Activated CD8-positive, alpha-beta T cell treated with anti-CD3 and anti-CD28 coated beads for 36 hours (primary cell): ENCODE measurements at regions not wholly inside any gene's neighbourhood (a gene's known extent, or its start where the extent isn't known, plus 50 kb on each side); places are given as distances from the start of the nearest gene placed in this dataset.

Experiments used
- ATAC-seq: fragments of 200-7000 bp; cut with Tn5 transposase; one replicate; pipeline ENCODE4 v1.10.0; 2021; ENCODE audit warnings: mild to moderate bottlenecking, moderate library complexity
- CTCF ChIA-PET: fragments of 350-600 bp; sonication (Branson Sonifier 250); formaldehyde crosslinking; loops from one replicate; lab custom pipeline; 2021; ENCODE audit warnings: antibody characterized with exemption; lab: Charles Lee
- POLR2A ChIA-PET: fragments of 350-600 bp; sonication (Branson Sonifier 250); formaldehyde crosslinking; loops from one replicate; lab custom pipeline; 2021; ENCODE audit warnings: antibody characterized with exemption; lab: Charles Lee
- DNase-seq: peaks from one replicate; pipeline ENCODE4 v3.0.0-alpha.2; 2020
- H3K27ac Mint-ChIP-seq: one replicate; pipeline ENCODE4 v1.8.0; 2021; ENCODE audit warnings: mild to moderate bottlenecking, mixed read lengths
- H3K27me3 Mint-ChIP-seq: one replicate; pipeline ENCODE4 v1.8.0; 2021; ENCODE audit warnings: mixed read lengths
- H3K36me3 Mint-ChIP-seq: one replicate; pipeline ENCODE4 v1.8.0; 2021; ENCODE audit warnings: low read depth, mixed read lengths
- H3K4me1 Mint-ChIP-seq: one replicate; pipeline ENCODE4 v1.8.0; 2021; ENCODE audit warnings: low read depth, mixed read lengths
- H3K4me3 Mint-ChIP-seq: one replicate; pipeline ENCODE4 v1.8.0; 2021; ENCODE audit warnings: mild to moderate bottlenecking, moderate library complexity, mixed read lengths
- H3K9me3 Mint-ChIP-seq: one replicate; pipeline ENCODE4 v1.8.0; 2021; ENCODE audit warnings: mixed read lengths
- intact Hi-C: fragments of 100-400 bp; cut with micrococcal nuclease; formaldehyde crosslinking; loops from one replicate; pipeline ENCODE4 v1.10.0; 2022
- TF ChIP-seq, protein P1 (sequence below): fragments of 200-600 bp; IDR thresholded peaks from one replicate; pipeline ENCODE4 v1.8.0; 2022; ENCODE audit warnings: antibody characterized with exemption, mild to moderate bottlenecking

DNA sequence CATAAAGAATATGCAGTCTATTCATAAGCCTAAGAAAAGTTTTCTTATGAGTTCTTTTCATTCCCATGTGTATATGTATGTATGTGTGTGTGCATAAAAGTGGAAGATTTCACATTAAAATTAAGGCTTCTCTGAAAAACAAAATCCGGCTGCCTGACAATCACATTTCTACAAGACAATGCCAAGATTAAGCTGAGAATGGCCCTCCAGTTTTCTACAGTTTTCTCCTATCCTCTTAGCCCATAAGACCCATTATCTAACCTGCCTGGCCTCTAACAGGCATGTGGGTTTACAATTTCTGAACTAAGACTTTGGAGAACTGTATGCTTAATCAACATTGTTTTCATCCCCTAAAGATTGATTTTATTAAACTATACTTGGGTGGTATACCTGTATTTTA, 446.0 kb upstream of the SEMA3A start:
- Mint-ChIP-seq H3K9me3 (no peaks in the 10 kb centered on the region), H3K4me1 (no peaks in the 10 kb centered on the region), H3K27me3 (no peaks in the 10 kb centered on the region), H3K4me3 (no peak overlapping the region), H3K36me3 (no peaks in the 10 kb centered on the region), H3K27ac (no peak overlapping the region)
- ATAC-seq (no peak), DNase-seq (no peak)
- POLR2A ChIA-PET: no interaction called here
- CTCF ChIA-PET: no interaction called here
- intact Hi-C loops: no loop called here
- TF ChIP-seq, protein P1, sequence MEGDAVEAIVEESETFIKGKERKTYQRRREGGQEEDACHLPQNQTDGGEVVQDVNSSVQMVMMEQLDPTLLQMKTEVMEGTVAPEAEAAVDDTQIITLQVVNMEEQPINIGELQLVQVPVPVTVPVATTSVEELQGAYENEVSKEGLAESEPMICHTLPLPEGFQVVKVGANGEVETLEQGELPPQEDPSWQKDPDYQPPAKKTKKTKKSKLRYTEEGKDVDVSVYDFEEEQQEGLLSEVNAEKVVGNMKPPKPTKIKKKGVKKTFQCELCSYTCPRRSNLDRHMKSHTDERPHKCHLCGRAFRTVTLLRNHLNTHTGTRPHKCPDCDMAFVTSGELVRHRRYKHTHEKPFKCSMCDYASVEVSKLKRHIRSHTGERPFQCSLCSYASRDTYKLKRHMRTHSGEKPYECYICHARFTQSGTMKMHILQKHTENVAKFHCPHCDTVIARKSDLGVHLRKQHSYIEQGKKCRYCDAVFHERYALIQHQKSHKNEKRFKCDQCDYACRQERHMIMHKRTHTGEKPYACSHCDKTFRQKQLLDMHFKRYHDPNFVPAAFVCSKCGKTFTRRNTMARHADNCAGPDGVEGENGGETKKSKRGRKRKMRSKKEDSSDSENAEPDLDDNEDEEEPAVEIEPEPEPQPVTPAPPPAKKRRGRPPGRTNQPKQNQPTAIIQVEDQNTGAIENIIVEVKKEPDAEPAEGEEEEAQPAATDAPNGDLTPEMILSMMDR: no peak

DNA sequence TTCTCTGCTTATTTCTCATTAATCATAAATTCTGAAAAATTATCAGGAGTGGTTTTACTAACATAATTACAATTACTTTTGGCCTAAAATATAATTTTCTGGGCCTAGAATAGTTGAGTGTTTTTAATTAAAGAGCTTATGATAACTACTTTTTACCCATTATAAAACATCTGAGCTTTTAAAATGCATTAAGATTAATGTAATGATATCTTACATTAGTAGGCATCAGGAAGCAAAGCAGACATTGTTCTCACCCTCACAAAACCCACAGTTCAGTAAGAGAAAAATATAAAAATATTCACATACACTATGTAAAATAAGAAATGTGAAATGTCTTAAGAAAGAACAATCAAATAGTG, 443.7 kb upstream of the SEMA3A start:
- Mint-ChIP-seq H3K4me3 (no peak overlapping the region), H3K27ac (no peak overlapping the region), H3K4me1 (no peaks in the 10 kb centered on the region), H3K36me3 (no peaks in the 10 kb centered on the region), H3K27me3 (no peaks in the 10 kb centered on the region), H3K9me3 (no peaks in the 10 kb centered on the region)
- ATAC-seq (no peak), DNase-seq (no peak)
- ChIA-PET CTCF (no interaction called here), POLR2A (no interaction called here)
- TF ChIP-seq, protein P1: no peak
- intact Hi-C loops: no loop called here

DNA sequence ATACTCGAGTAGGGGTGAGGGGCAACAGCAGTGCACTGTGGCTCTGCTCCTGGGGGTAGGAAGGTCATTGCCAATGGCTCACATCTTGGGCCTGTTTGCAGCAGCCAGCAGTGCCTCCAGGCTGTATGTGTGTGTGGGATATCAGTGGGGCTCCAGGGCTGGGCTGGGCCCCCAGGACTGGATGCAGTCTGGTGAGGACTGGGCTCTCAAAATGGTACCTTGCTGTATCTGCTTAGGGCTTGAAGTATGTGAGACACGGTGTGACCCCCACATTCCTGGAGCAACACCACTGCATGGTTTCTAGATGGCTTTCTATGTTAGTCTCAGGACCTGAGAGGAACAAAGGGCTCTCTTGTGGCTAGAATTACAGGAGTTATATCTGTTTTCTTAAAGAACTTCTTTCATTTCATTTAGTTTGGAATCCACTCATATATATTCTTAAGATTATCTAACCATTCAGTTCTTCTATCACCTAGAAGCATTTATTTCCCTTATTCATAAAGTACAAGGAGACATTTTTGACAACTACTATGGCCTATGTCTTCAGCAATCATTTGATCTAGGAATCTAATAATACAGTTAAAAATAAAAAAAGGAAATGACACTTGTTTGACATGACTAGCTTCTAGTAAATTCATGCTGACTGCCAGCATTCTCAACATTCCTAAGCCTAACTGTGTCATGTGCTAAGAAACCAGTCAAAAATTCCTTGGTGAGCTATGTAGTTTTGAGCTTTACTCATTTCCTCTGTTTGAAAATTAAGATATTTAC, 443.2 kb upstream of the SEMA3A start:
- CTCF ChIA-PET: no interaction called here

DNA sequence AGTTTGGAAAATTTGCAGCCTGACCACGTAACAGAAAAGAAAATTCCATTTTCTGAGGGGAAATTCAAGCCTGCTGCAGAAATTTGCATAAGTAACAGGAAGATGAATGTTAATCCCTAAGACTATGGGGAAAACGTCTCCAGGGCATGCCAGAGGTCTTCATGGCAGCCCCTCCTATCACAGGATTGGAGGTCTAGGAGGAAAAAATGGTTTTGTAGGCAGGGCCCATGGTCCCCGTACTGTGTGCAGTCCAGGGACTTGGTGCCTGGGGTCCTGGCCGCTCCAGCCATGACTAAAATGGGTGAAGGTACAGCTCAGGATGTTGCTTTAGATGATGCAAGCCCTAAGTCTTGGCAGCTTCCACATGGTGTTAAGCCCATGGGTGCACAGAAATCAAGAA, 437.3 kb upstream of the SEMA3A start:
- Mint-ChIP-seq H3K27ac (no peak overlapping the region), H3K9me3 (peaks cover 3% of the 10 kb centered on the region), H3K27me3 (no peaks in the 10 kb centered on the region), H3K4me1 (no peaks in the 10 kb centered on the region), H3K36me3 (no peaks in the 10 kb centered on the region), H3K4me3 (no peak overlapping the region)
- TF ChIP-seq, protein P1: no peak
- ATAC-seq (no peak), DNase-seq (no peak)
- intact Hi-C loops: no loop called here
- ChIA-PET POLR2A (no interaction called here), CTCF (no interaction called here)

More for the DNA sequence above, 443.2 kb upstream of the SEMA3A start:
- Mint-ChIP-seq H3K27me3 (no peaks in the 10 kb centered on the region), H3K27ac (no peak overlapping the region), H3K36me3 (no peaks in the 10 kb centered on the region), H3K9me3 (peaks cover 2% of the 10 kb centered on the region), H3K4me1 (no peaks in the 10 kb centered on the region), H3K4me3 (no peak overlapping the region)
- POLR2A ChIA-PET: no interaction called here
- intact Hi-C loops: no loop called here
- TF ChIP-seq, protein P1: no peak
- ATAC-seq (no peak), DNase-seq (no peak)

DNA sequence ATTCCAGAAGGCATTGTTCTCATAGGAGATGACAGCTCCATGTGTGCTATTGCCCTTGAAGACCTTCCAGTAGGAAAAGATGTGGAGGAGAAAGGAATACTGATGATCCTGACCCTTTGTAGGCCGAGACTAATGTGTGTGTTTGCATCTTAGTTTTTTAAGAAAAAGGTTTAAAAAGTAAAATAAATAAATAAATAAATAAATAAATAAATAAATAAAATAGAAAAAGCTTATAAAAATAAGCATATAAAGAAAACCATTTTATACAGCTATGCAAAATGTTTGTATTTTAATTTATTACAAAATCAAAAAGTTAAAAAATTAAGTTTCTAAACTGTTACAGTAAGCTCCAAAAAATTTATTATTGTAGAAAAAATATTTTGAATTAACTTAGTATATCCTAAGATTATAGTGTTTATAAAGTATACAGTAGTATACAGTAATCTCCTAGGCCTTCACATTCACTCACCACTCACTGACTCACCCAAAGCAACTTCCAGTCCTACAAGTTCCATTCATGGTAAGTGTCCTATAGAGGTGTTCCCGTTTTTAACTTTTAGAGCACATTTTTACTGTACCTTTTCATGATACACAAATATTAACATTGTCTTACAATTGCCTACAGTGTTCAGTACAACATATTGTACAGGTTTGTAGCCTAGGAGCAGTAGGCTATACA, 435.2 kb upstream of the SEMA3A start:
- Mint-ChIP-seq H3K27ac (no peak overlapping the region), H3K36me3 (no peaks in the 10 kb centered on the region), H3K4me1 (no peaks in the 10 kb centered on the region), H3K27me3 (no peaks in the 10 kb centered on the region), H3K9me3 (peaks cover 3% of the 10 kb centered on the region), H3K4me3 (no peak overlapping the region)
- DNase-seq (no peak), ATAC-seq (no peak)
- intact Hi-C loops: no loop called here
- ChIA-PET CTCF (no interaction called here), POLR2A (no interaction called here)
- TF ChIP-seq, protein P1: no peak
